ENCODE measurements at regions not wholly inside any gene's neighbourhood (a gene's known extent, or its start where the extent isn't known, plus 50 kb on each side); places are given as distances from the start of the nearest gene placed in this dataset.

DNA sequence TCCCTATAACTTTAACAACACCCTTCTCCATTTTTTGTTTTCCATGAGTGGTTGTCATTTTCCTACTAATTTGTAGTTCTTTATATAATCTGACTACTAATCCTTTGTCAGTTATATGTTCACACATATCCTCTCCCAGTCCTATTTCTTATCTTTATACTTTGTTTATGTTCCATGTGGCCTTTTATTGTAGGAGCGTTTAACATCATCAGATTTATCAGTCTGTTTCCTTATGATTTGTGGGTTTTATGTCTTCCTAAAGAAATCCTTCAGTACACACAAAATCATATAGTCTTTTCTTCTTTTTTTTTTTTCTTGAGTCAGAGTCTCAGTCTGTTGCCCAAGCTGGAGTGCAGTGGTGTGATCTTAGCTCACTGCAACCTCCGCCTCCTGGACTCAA, 204.9 kb upstream of the SPRY1 start:
- Histone ChIP-seq H3K4me3 (ENCODE audit: low read depth in 1 of 2, low read length in 2 of 2) (no peak overlapping the region), H3K27me3 (ENCODE audit: control insufficient read depth in 1 of 2, insufficient read depth in 2 of 2, low read length in 2 of 2) (no peaks in the 10 kb centered on the region), H3K36me3 (ENCODE audit: control insufficient read depth in 1 of 2, insufficient read depth in 2 of 2, low read length in 2 of 2) (no peaks in the 10 kb centered on the region), H3K27ac (ENCODE audit: low read depth, low read length) (no peak overlapping the region), H3K9me3 (ENCODE audit: control insufficient read depth in 1 of 2, low read length in 2 of 2) (no peaks in the 10 kb centered on the region), H3K9ac (ENCODE audit: low read depth in 1 of 2, low read length in 2 of 2) (no peak overlapping the region), H3K4me1 (ENCODE audit: control insufficient read depth in 1 of 2, insufficient read depth in 2 of 2, low read length in 2 of 2) (no peaks in the 10 kb centered on the region)

DNA sequence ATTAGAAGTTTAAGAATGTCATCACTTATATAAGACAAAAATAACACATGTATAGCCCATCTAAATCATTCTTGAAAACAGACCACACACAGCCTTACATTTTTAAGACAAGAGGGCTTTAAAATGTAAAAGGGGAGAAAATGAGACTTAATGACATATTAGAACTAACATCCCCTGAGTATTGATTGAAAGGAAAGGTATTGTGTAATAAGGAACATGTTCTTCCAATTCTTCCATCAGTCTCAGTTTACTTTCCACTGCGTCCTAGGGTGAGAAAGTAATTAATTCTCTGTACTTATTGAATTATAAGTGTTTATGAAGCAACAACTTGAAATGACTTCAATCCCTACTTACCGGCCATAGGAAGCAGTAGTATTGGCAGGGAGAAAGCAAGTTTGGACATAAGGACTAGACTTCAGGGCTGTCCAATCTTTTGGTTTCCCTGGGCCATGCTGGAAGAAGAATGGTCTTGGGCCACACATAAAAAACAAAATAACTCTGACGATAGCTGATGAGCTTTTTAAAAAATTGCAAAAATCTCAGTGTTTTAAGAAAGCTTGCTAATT, 202.7 kb upstream of the SPRY1 start:
- Histone ChIP-seq H3K27me3 (ENCODE audit: control insufficient read depth in 1 of 2, insufficient read depth in 2 of 2, low read length in 2 of 2) (no peaks in the 10 kb centered on the region), H3K4me1 (ENCODE audit: control insufficient read depth in 1 of 2, insufficient read depth in 2 of 2, low read length in 2 of 2) (no peaks in the 10 kb centered on the region), H3K9ac (ENCODE audit: low read depth in 1 of 2, low read length in 2 of 2) (no peak overlapping the region), H3K4me3 (ENCODE audit: low read depth in 1 of 2, low read length in 2 of 2) (no peak overlapping the region), H3K27ac (ENCODE audit: low read depth, low read length) (no peak overlapping the region), H3K36me3 (ENCODE audit: control insufficient read depth in 1 of 2, insufficient read depth in 2 of 2, low read length in 2 of 2) (no peaks in the 10 kb centered on the region), H3K9me3 (ENCODE audit: control insufficient read depth in 1 of 2, low read length in 2 of 2) (no peaks in the 10 kb centered on the region)

- Histone ChIP-seq H3K27me3 (ENCODE audit: control insufficient read depth in 1 of 2, insufficient read depth in 2 of 2, low read length in 2 of 2) (no peaks in the 10 kb centered on the region), H3K27ac (ENCODE audit: low read depth, low read length) (no peak overlapping the region), H3K4me3 (ENCODE audit: low read depth in 1 of 2, low read length in 2 of 2) (no peak overlapping the region)
These were observed 197.9 kb upstream of the SPRY1 start for GRCh38 chr4:123198706-123199105.

GRCh38 chr4:123200051-123200940, 196.3 kb upstream of the SPRY1 start:
- no peaks in the 10 kb centered on the region for H3K27me3 ChIP-seq (ENCODE audit: control insufficient read depth in 1 of 2, insufficient read depth in 2 of 2, low read length in 2 of 2)
- H3K36me3 ChIP-seq (ENCODE audit: control insufficient read depth in 1 of 2, insufficient read depth in 2 of 2, low read length in 2 of 2) = no peaks in the 10 kb centered on the region

More at GRCh38 chr4:123198706-123199105, 197.9 kb upstream of the SPRY1 start:
- Histone ChIP-seq H3K36me3 (ENCODE audit: control insufficient read depth in 1 of 2, insufficient read depth in 2 of 2, low read length in 2 of 2) (no peaks in the 10 kb centered on the region), H3K4me1 (ENCODE audit: control insufficient read depth in 1 of 2, insufficient read depth in 2 of 2, low read length in 2 of 2) (no peaks in the 10 kb centered on the region), H3K9ac (ENCODE audit: low read depth in 1 of 2, low read length in 2 of 2) (no peak overlapping the region), H3K9me3 (ENCODE audit: control insufficient read depth in 1 of 2, low read length in 2 of 2) (no peaks in the 10 kb centered on the region)

DNA sequence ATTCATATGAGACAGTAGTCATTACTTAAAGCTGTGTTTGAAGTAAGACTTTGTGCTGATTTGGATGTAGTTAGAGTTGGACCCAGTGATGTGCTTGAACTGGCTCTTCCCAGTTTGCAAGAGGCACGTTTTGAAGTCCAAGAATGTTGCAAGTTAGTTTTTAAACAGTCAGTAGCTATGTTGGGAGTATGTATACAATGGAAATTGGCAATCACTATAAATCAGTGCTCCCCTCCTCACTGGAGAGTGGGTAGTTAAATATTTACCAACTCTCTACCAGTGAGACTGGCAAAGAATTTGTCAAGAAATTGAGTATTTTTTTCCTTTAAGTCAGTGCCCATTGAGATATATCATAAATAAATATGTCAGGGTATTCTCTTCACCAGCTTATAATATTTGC, 191.9 kb upstream of the SPRY1 start:
- Histone ChIP-seq H3K27me3 (ENCODE audit: control insufficient read depth in 1 of 2, insufficient read depth in 2 of 2, low read length in 2 of 2) (no peaks in the 10 kb centered on the region), H3K4me1 (ENCODE audit: control insufficient read depth in 1 of 2, insufficient read depth in 2 of 2, low read length in 2 of 2) (no peaks in the 10 kb centered on the region), H3K36me3 (ENCODE audit: control insufficient read depth in 1 of 2, insufficient read depth in 2 of 2, low read length in 2 of 2) (no peaks in the 10 kb centered on the region), H3K27ac (ENCODE audit: low read depth, low read length) (no peak overlapping the region), H3K9me3 (ENCODE audit: control insufficient read depth in 1 of 2, low read length in 2 of 2) (no peaks in the 10 kb centered on the region), H3K9ac (ENCODE audit: low read depth in 1 of 2, low read length in 2 of 2) (no peak overlapping the region), H3K4me3 (ENCODE audit: low read depth in 1 of 2, low read length in 2 of 2) (no peak overlapping the region)

More at GRCh38 chr4:123200051-123200940, 196.3 kb upstream of the SPRY1 start:
- no peaks in the 10 kb centered on the region for H3K9me3 ChIP-seq (ENCODE audit: control insufficient read depth in 1 of 2, low read length in 2 of 2)
- H3K27ac ChIP-seq (ENCODE audit: low read depth, low read length) = no peak overlapping the region
- H3K4me3 ChIP-seq (ENCODE audit: low read depth in 1 of 2, low read length in 2 of 2) = no peak overlapping the region
- H3K9ac ChIP-seq (ENCODE audit: low read depth in 1 of 2, low read length in 2 of 2) = no peak overlapping the region
- H3K4me1 ChIP-seq (ENCODE audit: control insufficient read depth in 1 of 2, insufficient read depth in 2 of 2, low read length in 2 of 2) = no peaks in the 10 kb centered on the region

DNA sequence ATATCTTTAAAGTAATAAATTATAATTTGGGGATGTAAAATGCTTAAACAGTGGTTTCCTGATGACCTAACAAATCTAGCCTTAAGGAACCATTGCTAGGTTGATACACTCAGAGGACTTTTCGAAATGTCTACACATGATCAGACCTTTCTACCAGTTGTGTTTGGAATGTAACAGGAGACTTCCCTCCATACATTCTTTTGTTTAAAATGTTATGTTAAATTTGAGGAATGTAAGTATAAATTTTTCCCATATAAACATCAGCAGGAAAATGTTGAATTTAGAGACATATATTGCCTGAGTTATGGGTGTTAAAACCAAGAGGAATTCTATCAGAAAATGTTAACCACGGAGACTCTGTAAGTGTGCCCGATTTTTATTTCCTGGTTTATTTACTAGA, 190.6 kb upstream of the SPRY1 start:
- H3K9me3 ChIP-seq (ENCODE audit: control insufficient read depth in 1 of 2, low read length in 2 of 2) = no peaks in the 10 kb centered on the region

GRCh38 chr4:123209436-123209835, 187.2 kb upstream of the SPRY1 start:
- no peak overlapping the region for H3K9ac ChIP-seq (ENCODE audit: low read depth in 1 of 2, low read length in 2 of 2)
- H3K4me3 ChIP-seq (ENCODE audit: low read depth in 1 of 2, low read length in 2 of 2) = no peak overlapping the region
- H3K9me3 ChIP-seq (ENCODE audit: control insufficient read depth in 1 of 2, low read length in 2 of 2) = no peaks in the 10 kb centered on the region
- H3K27ac ChIP-seq (ENCODE audit: low read depth, low read length) = no peak overlapping the region
- no peaks in the 10 kb centered on the region for H3K4me1 ChIP-seq (ENCODE audit: control insufficient read depth in 1 of 2, insufficient read depth in 2 of 2, low read length in 2 of 2)
- no peaks in the 10 kb centered on the region for H3K27me3 ChIP-seq (ENCODE audit: control insufficient read depth in 1 of 2, insufficient read depth in 2 of 2, low read length in 2 of 2)
- H3K36me3 ChIP-seq (ENCODE audit: control insufficient read depth in 1 of 2, insufficient read depth in 2 of 2, low read length in 2 of 2) = no peaks in the 10 kb centered on the region

More for the DNA sequence above, 190.6 kb upstream of the SPRY1 start:
- no peaks in the 10 kb centered on the region for H3K36me3 ChIP-seq (ENCODE audit: control insufficient read depth in 1 of 2, insufficient read depth in 2 of 2, low read length in 2 of 2)
- no peak overlapping the region for H3K27ac ChIP-seq (ENCODE audit: low read depth, low read length)
- H3K27me3 ChIP-seq (ENCODE audit: control insufficient read depth in 1 of 2, insufficient read depth in 2 of 2, low read length in 2 of 2) = no peaks in the 10 kb centered on the region
- H3K9ac ChIP-seq (ENCODE audit: low read depth in 1 of 2, low read length in 2 of 2) = no peak overlapping the region
- H3K4me1 ChIP-seq (ENCODE audit: control insufficient read depth in 1 of 2, insufficient read depth in 2 of 2, low read length in 2 of 2) = no peaks in the 10 kb centered on the region
- no peak overlapping the region for H3K4me3 ChIP-seq (ENCODE audit: low read depth in 1 of 2, low read length in 2 of 2)

GRCh38 chr4:123215536-123215935, 181.1 kb upstream of the SPRY1 start:
- Histone ChIP-seq H3K9ac (ENCODE audit: low read depth in 1 of 2, low read length in 2 of 2) (no peak overlapping the region), H3K36me3 (ENCODE audit: control insufficient read depth in 1 of 2, insufficient read depth in 2 of 2, low read length in 2 of 2) (no peaks in the 10 kb centered on the region), H3K27ac (ENCODE audit: low read depth, low read length) (no peak overlapping the region), H3K9me3 (ENCODE audit: control insufficient read depth in 1 of 2, low read length in 2 of 2) (no peaks in the 10 kb centered on the region), H3K27me3 (ENCODE audit: control insufficient read depth in 1 of 2, insufficient read depth in 2 of 2, low read length in 2 of 2) (no peaks in the 10 kb centered on the region), H3K4me1 (ENCODE audit: control insufficient read depth in 1 of 2, insufficient read depth in 2 of 2, low read length in 2 of 2) (no peaks in the 10 kb centered on the region), H3K4me3 (ENCODE audit: low read depth in 1 of 2, low read length in 2 of 2) (no peak overlapping the region)

DNA sequence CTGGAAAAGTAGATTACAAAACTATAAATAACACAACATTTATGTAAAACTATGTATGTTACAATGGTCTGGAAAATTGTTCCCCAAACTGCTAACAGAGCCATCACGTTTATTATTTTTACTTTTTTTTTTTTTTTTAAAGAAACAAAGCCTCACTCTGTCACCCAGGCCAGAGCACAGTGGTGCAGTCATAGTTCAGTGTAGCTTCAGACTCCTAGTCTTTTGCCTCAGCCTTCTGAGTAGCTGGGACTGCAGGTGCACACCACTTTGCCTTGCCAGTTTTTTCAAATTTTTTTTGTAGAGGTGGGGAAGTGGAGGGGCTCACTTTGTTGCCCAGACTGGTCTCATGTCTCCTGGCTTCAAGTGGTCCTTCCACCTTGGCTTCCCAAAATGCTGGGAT, 180.1 kb upstream of the SPRY1 start:
- Histone ChIP-seq H3K9ac (ENCODE audit: low read depth in 1 of 2, low read length in 2 of 2) (no peak overlapping the region), H3K4me3 (ENCODE audit: low read depth in 1 of 2, low read length in 2 of 2) (no peak overlapping the region), H3K36me3 (ENCODE audit: control insufficient read depth in 1 of 2, insufficient read depth in 2 of 2, low read length in 2 of 2) (no peaks in the 10 kb centered on the region), H3K27me3 (ENCODE audit: control insufficient read depth in 1 of 2, insufficient read depth in 2 of 2, low read length in 2 of 2) (no peaks in the 10 kb centered on the region), H3K27ac (ENCODE audit: low read depth, low read length) (no peak overlapping the region), H3K9me3 (ENCODE audit: control insufficient read depth in 1 of 2, low read length in 2 of 2) (no peaks in the 10 kb centered on the region), H3K4me1 (ENCODE audit: control insufficient read depth in 1 of 2, insufficient read depth in 2 of 2, low read length in 2 of 2) (no peaks in the 10 kb centered on the region)

- no peak overlapping the region for H3K4me3 ChIP-seq (ENCODE audit: low read depth in 1 of 2, low read length in 2 of 2)
- H3K9ac ChIP-seq (ENCODE audit: low read depth in 1 of 2, low read length in 2 of 2) = no peak overlapping the region
- no peaks in the 10 kb centered on the region for H3K9me3 ChIP-seq (ENCODE audit: control insufficient read depth in 1 of 2, low read length in 2 of 2)
- no peaks in the 10 kb centered on the region for H3K27me3 ChIP-seq (ENCODE audit: control insufficient read depth in 1 of 2, insufficient read depth in 2 of 2, low read length in 2 of 2)
- no peaks in the 10 kb centered on the region for H3K4me1 ChIP-seq (ENCODE audit: control insufficient read depth in 1 of 2, insufficient read depth in 2 of 2, low read length in 2 of 2)
- no peak overlapping the region for H3K27ac ChIP-seq (ENCODE audit: low read depth, low read length)
- no peaks in the 10 kb centered on the region for H3K36me3 ChIP-seq (ENCODE audit: control insufficient read depth in 1 of 2, insufficient read depth in 2 of 2, low read length in 2 of 2)
These were observed 179.6 kb upstream of the SPRY1 start for GRCh38 chr4:123216946-123217345.

All from duodenal mucosa (tissue), 2 donors.